ENCODE measurements at regions not wholly inside any gene's neighbourhood (a gene's known extent, or its start where the extent isn't known, plus 50 kb on each side); places are given as distances from the start of the nearest gene placed in this dataset.

GRCh38 chr4:152189451-152190179, 346.3 kb downstream of the FBXW7 start:
- TF ChIP-seq FOXP2 (optimal IDR thresholded peaks at IDR 0.05; ENCODE audit: borderline replicate concordance, extremely low read depth, extremely low read length, insufficient read depth) (no peak), POLR2AphosphoS5 (IDR thresholded peaks at IDR 0.05; ENCODE audit: low read depth, low read length) (no peak), REST (IDR thresholded peaks at IDR 0.05; ENCODE audit: insufficient read depth in 1 of 2, low read depth in 2 of 2, low read length in 2 of 2) (no peak), SIN3A (IDR thresholded peaks at IDR 0.05; ENCODE audit: borderline replicate concordance, insufficient read depth, low read length) (no peak), TAF1 (IDR thresholded peaks at IDR 0.05; ENCODE audit: borderline replicate concordance, insufficient read depth, low read length) (no peak)

GRCh38 chr4:152188801-152189200, 347.1 kb downstream of the FBXW7 start:
- no peak for TF ChIP-seq POLR2AphosphoS5 (IDR thresholded peaks at IDR 0.05; ENCODE audit: low read depth, low read length)
- TF ChIP-seq REST (IDR thresholded peaks at IDR 0.05; ENCODE audit: insufficient read depth in 1 of 2, low read depth in 2 of 2, low read length in 2 of 2), result no peak
- TF ChIP-seq SIN3A (IDR thresholded peaks at IDR 0.05; ENCODE audit: borderline replicate concordance, insufficient read depth, low read length), result no peak
- no peak for TF ChIP-seq FOXP2 (optimal IDR thresholded peaks at IDR 0.05; ENCODE audit: borderline replicate concordance, extremely low read depth, extremely low read length, insufficient read depth)
- TF ChIP-seq TAF1 (IDR thresholded peaks at IDR 0.05; ENCODE audit: borderline replicate concordance, insufficient read depth, low read length), result no peak

DNA sequence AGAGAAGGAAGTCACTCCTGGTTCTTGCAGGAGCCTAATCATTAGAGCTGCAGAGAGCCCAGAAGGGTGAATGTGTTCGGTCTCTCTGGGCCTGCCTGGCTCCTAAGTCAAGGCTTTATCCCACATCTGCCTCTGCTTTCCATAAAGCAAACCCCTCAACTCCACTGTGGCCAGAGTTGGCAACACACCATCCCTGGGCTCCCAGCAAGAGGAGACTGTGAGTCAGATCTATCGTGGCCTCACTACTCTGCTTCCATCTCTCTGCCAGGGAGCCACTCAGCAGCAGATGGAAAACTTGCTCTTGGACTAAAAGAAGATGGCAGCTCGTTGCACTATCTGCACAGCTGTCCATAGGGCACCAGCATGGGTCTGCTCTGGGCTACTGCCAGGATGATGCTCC, 348.2 kb downstream of the FBXW7 start:
- TF ChIP-seq FOXP2 (optimal IDR thresholded peaks at IDR 0.05; ENCODE audit: borderline replicate concordance, extremely low read depth, extremely low read length, insufficient read depth) (no peak), SIN3A (IDR thresholded peaks at IDR 0.05; ENCODE audit: borderline replicate concordance, insufficient read depth, low read length) (no peak), POLR2AphosphoS5 (IDR thresholded peaks at IDR 0.05; ENCODE audit: low read depth, low read length) (no peak), TAF1 (IDR thresholded peaks at IDR 0.05; ENCODE audit: borderline replicate concordance, insufficient read depth, low read length) (no peak), REST (IDR thresholded peaks at IDR 0.05; ENCODE audit: insufficient read depth in 1 of 2, low read depth in 2 of 2, low read length in 2 of 2) (no peak)

- TF ChIP-seq POLR2AphosphoS5 (IDR thresholded peaks at IDR 0.05; ENCODE audit: low read depth, low read length) (no peak), FOXP2 (optimal IDR thresholded peaks at IDR 0.05; ENCODE audit: borderline replicate concordance, extremely low read depth, extremely low read length, insufficient read depth) (no peak), TAF1 (IDR thresholded peaks at IDR 0.05; ENCODE audit: borderline replicate concordance, insufficient read depth, low read length) (no peak)
Measured at GRCh38 chr4:152185786-152186550, 349.9 kb downstream of the FBXW7 start.

- no peak for TF ChIP-seq POLR2AphosphoS5 (IDR thresholded peaks at IDR 0.05; ENCODE audit: low read depth, low read length)
- TF ChIP-seq TAF1 (IDR thresholded peaks at IDR 0.05; ENCODE audit: borderline replicate concordance, insufficient read depth, low read length), result no peak
- no peak for TF ChIP-seq FOXP2 (optimal IDR thresholded peaks at IDR 0.05; ENCODE audit: borderline replicate concordance, extremely low read depth, extremely low read length, insufficient read depth)
- no peak for TF ChIP-seq SIN3A (IDR thresholded peaks at IDR 0.05; ENCODE audit: borderline replicate concordance, insufficient read depth, low read length)
- TF ChIP-seq REST (IDR thresholded peaks at IDR 0.05; ENCODE audit: insufficient read depth in 1 of 2, low read depth in 2 of 2, low read length in 2 of 2), result no peak
Measured at GRCh38 chr4:152181150-152181549, 354.7 kb downstream of the FBXW7 start.

All from PFSK-1 (cell line).